Heart right ventricle (tissue), 16 donors: ENCODE measurements at regions not wholly inside any gene's neighbourhood (a gene's known extent, or its start where the extent isn't known, plus 50 kb on each side); places are given as distances from the start of the nearest gene placed in this dataset.

Experiments
- ATAC-seq, 8 donors: fragments of 200-7000 bp; cut with Tn5 transposase; one replicate each; pipeline ENCODE4 v1.9.1; 2020; ENCODE audit warnings: mild to moderate bottlenecking in 8 of 8, moderate library complexity in 8 of 8, moderate number of reproducible peaks in 1 of 8
- DNase-seq, 2 donors: peaks; one replicate each; pipeline ENCODE4 v3.0.0-alpha.2; 2020
- H3K27ac ChIP-seq, 10 donors: fragments of 200-600 bp; sonication (generic) in 2 of 10; one replicate each; pipeline versions ENCODE4 v1.5.0 to v1.8.0; 2020 to 2022; ENCODE audit warnings: mild to moderate bottlenecking in 3 of 10
- H3K27me3 ChIP-seq, 7 donors: fragments of 200-600 bp; one replicate each; pipeline ENCODE4 v1.8.0; 2021 to 2022; ENCODE audit warnings: mild to moderate bottlenecking in 2 of 7
- H3K36me3 ChIP-seq, 9 donors: fragments of 200-600 bp; sonication (generic) in 1 of 9; one replicate each; pipeline versions ENCODE4 v1.5.0 to v1.8.0; 2020 to 2022; ENCODE audit warnings: mild to moderate bottlenecking in 2 of 9
- H3K4me1 ChIP-seq, 9 donors: fragments of 200-600 bp; sonication (generic) in 1 of 9; one replicate each; pipeline versions ENCODE4 v1.5.0 to v1.8.0; 2020 to 2022; ENCODE audit warnings: mild to moderate bottlenecking in 4 of 9
- H3K4me3 ChIP-seq, 10 donors: fragments of 200-600 bp; sonication (generic) in 2 of 10; one replicate each; pipeline versions ENCODE4 v1.5.0 to v1.8.0; 2020 to 2022; ENCODE audit warnings: mild to moderate bottlenecking in 7 of 10, moderate library complexity in 2 of 10
- H3K9me3 ChIP-seq, 11 donors: fragments of 200-600 bp in 10 of 11; sonication (generic) in 2 of 11; one replicate each; pipeline versions ENCODE4 v1.5.0 to v1.8.0; 2013 to 2022; ENCODE audit warnings: mild to moderate bottlenecking in 2 of 11, control low read depth in 1 of 11, moderate library complexity in 1 of 11
- CTCF ChIP-seq, 9 donors: fragments of 200-600 bp; sonication (generic) in 2 of 9; IDR thresholded peaks; one replicate each; pipeline versions ENCODE4 v1.5.0 to v1.8.0; 2021 to 2022; ENCODE audit warnings: antibody characterized with exemption in 9 of 9, mild to moderate bottlenecking in 5 of 9, moderate library complexity in 1 of 9
- WGBS, 2 donors: extraction: QIAGEN DNeasy Blood & Tissue Kit; methylation state at CpG; one replicate each; pipeline ENCODE4 v1.1.7; 2013; ENCODE audit warnings: inconsistent platforms in 1 of 2; 5-methylcytosine and 5-hydroxymethylcytosine counted together
- intact Hi-C, 10 donors: fragments of 100-400 bp; cut with DNase I; formaldehyde crosslinking; loops; one replicate each; pipeline versions ENCODE4 v1.11.1 to v1.14.2; 2022
- donor health status: Arrhythmogenic right ventricular cardiomyopathy.
- donor health status: ischemic (EF 13 %, LVEDD 7.1; RV severe dilation, severe dysfunction).
- donor health status: healthy with polysubstance abuse.
- donor health status: DM: no; HTN: yes; CAD: no.
- donor health status: DM: no; HTN: no; CAD: no.
- donor health status: ischemic (EF 25% LVEDD 6.9; RV normal size, moderate dysfunction).
- donor health status: ischemic (EF 25% LVEDD 5.7; RV mildly dilated, moderate dysfunction).
- donor health status: healthy.
- donor health status: DM: yes; HTN: yes; CAD: no.
- donor health status: Ischemic cardiomyopathy.
- donor health status: ischemic (EF 35%, LVEDD 5.7; RV mildly dilated, moderate dysfunction).
- donor health status: nonischemic (EF 11% LVEDD 7.7; RV severe dilation, severe dysfunction).
- donor health status: DM: yes; HTN: yes; CAD: no.
- donor health status: PGD.
- donor health status: ischemic (EF 29% LVEDD 5.4; RV normal size, mild dysfunction).
- donor health status: nonischemic (EF 23%, LVEDD 6.1; RV moderate dilation, normal function).

- no peaks in the 10 kb centered on the region for H3K27me3 ChIP-seq
- DNase-seq, result no peak
- 80 to 82% methylated on average over 2 of the region's 2 CpGs for WGBS, 2 donors
- TF ChIP-seq CTCF (IDR thresholded peaks at IDR 0.05), result no peak
- H3K27ac ChIP-seq, result no peak overlapping the region
- peaks cover 0 to 11% (median 0%) of the 10 kb centered on the region in 11 donors for H3K9me3 ChIP-seq
- intact Hi-C loops, result no loop called here
- H3K4me3 ChIP-seq, result no peak overlapping the region
- no peaks in the 10 kb centered on the region for H3K36me3 ChIP-seq
- ATAC-seq, result no peak
- H3K4me1 ChIP-seq, result no peaks in the 10 kb centered on the region
Measured at GRCh38 chr6:135586388-135586787, 88.8 kb upstream of the AHI1 start.

GRCh38 chr6:135586844-135587243 lies 89.3 kb upstream of the AHI1 start:
- Histone ChIP-seq H3K9me3 (peaks cover 0 to 11% (median 0%) of the 10 kb centered on the region in 11 donors), H3K4me1 (no peaks in the 10 kb centered on the region), H3K27me3 (no peaks in the 10 kb centered on the region), H3K27ac (no peak overlapping the region), H3K36me3 (no peaks in the 10 kb centered on the region), H3K4me3 (no peak overlapping the region)
- no peak for TF ChIP-seq CTCF (IDR thresholded peaks at IDR 0.05)
- 91% methylated on average over 4 of the region's 4 CpGs for WGBS, 2 donors
- ATAC-seq, result no peak
- DNase-seq, result no peak
- intact Hi-C loops, result no loop called here

GRCh38 chr6:135592276-135592675 lies 94.7 kb upstream of the AHI1 start:
- Histone ChIP-seq H3K9me3 (peaks cover 0 to 21% (median 0%) of the 10 kb centered on the region in 11 donors), H3K36me3 (no peaks in the 10 kb centered on the region), H3K27me3 (no peaks in the 10 kb centered on the region), H3K27ac (no peak overlapping the region), H3K4me1 (no peaks in the 10 kb centered on the region), H3K4me3 (no peak overlapping the region)
- intact Hi-C loops, result no loop called here
- ATAC-seq (no peak), DNase-seq (no peak)
- no peak for TF ChIP-seq CTCF (IDR thresholded peaks at IDR 0.05)
- WGBS, 2 donors, result 86 to 88% methylated on average over 1 of the region's 1 CpG

GRCh38 chr6:135594000-135594399 lies 96.5 kb upstream of the AHI1 start:
- intact Hi-C loops, result no loop called here
- Histone ChIP-seq H3K27ac (no peak overlapping the region), H3K9me3 (peaks cover 0 to 35% (median 0%) of the 10 kb centered on the region in 11 donors), H3K4me1 (no peaks in the 10 kb centered on the region), H3K27me3 (no peaks in the 10 kb centered on the region), H3K36me3 (no peaks in the 10 kb centered on the region), H3K4me3 (no peak overlapping the region)
- DNase-seq (no peak), ATAC-seq (no peak)
- 94 to 96% methylated on average over 1 of the region's 1 CpG for WGBS, 2 donors
- no peak for TF ChIP-seq CTCF (IDR thresholded peaks at IDR 0.05)
